H9 (cell line): ENCODE measurements at regions not wholly inside any gene's neighbourhood (a gene's known extent, or its start where the extent isn't known, plus 50 kb on each side); places are given as distances from the start of the nearest gene placed in this dataset.

Experiments used
- DNase-seq: peaks from one replicate; pipeline ENCODE4 v3.0.0-alpha.2; 2017
- H2AFZ ChIP-seq: one replicate; pipeline ENCODE4 v1.6.1; 2013; ENCODE audit warnings: mild to moderate bottlenecking, low read length, control low read depth, moderate library complexity
- H2AK5ac ChIP-seq: 2 replicates; pipeline ENCODE4 v1.6.1; 2013; ENCODE audit warnings: low read length, control low read depth, mixed read lengths; ENCODE audit not compliant: insufficient read length
- H2BK120ac ChIP-seq: one replicate; pipeline ENCODE4 v1.6.1; 2013; ENCODE audit warnings: low read depth, mild to moderate bottlenecking, low read length, control low read depth, inconsistent platforms; ENCODE audit not compliant: poor library complexity, severe bottlenecking
- H2BK12ac ChIP-seq: 2 replicates; pipeline ENCODE4 v1.6.1; 2013; ENCODE audit warnings: low read length, control low read depth, mixed read lengths, low read depth; ENCODE audit not compliant: insufficient read length
- H2BK15ac ChIP-seq: 2 replicates; pipeline ENCODE4 v1.6.1; 2013; ENCODE audit warnings: low read depth, low read length, control low read depth
- H2BK20ac ChIP-seq: one replicate; pipeline ENCODE4 v1.6.1; 2013; ENCODE audit warnings: low read depth, mild to moderate bottlenecking, low read length, control low read depth, inconsistent platforms; ENCODE audit not compliant: poor library complexity, severe bottlenecking
- H2BK5ac ChIP-seq: 2 replicates; pipeline ENCODE4 v1.6.1; 2013; ENCODE audit warnings: low read length, control low read depth, mixed read lengths; ENCODE audit not compliant: insufficient read length
- H3K14ac ChIP-seq: 2 replicates; pipeline ENCODE4 v1.6.1; 2013; ENCODE audit warnings: low read length, control low read depth; ENCODE audit not compliant: insufficient read depth
- H3K18ac ChIP-seq: 2 replicates; pipeline ENCODE4 v1.6.1; 2013; ENCODE audit warnings: low read depth, mild to moderate bottlenecking, mixed read lengths, low read length, control low read depth; ENCODE audit not compliant: insufficient read length
- H3K23ac ChIP-seq: 2 replicates; pipeline ENCODE4 v1.6.1; 2013; ENCODE audit warnings: low read length, control low read depth, mixed read lengths, low read depth; ENCODE audit not compliant: insufficient read length
- H3K23me2 ChIP-seq: 2 replicates; pipeline ENCODE4 v1.6.1; 2013; ENCODE audit warnings: low read depth, mild to moderate bottlenecking, mixed read lengths, low read length, control low read depth; ENCODE audit not compliant: insufficient read length, poor library complexity, severe bottlenecking
- H3K27ac ChIP-seq: 2 replicates; pipeline ENCODE4 v1.5.1; 2013; ENCODE audit warnings: low read length, control low read depth, mixed read lengths, low read depth; ENCODE audit not compliant: insufficient read length
- H3K27me3 ChIP-seq: 2 replicates; pipeline ENCODE4 v1.6.1; 2013; ENCODE audit warnings: low read length, control low read depth, inconsistent platforms; ENCODE audit not compliant: insufficient read depth
- H3K4ac ChIP-seq: 2 replicates; pipeline ENCODE4 v1.6.1; 2013; ENCODE audit warnings: low read depth, mild to moderate bottlenecking, control low read depth, inconsistent platforms, low read length, moderate library complexity
- H3K4me1 ChIP-seq: 2 replicates; pipeline ENCODE4 v1.6.1; 2013; ENCODE audit warnings: low read length, control low read depth, inconsistent platforms; ENCODE audit not compliant: insufficient read depth
- H3K4me2 ChIP-seq: 2 replicates; pipeline ENCODE4 v1.6.1; 2013; ENCODE audit warnings: low read length, control low read depth, mixed read lengths; ENCODE audit not compliant: insufficient read length, insufficient read depth
- H3K56ac ChIP-seq: 2 replicates; pipeline ENCODE4 v1.6.1; 2013; ENCODE audit warnings: low read depth, mild to moderate bottlenecking, mixed read lengths, low read length, control low read depth; ENCODE audit not compliant: insufficient read length
- H3K79me1 ChIP-seq: 2 replicates; pipeline ENCODE4 v1.6.1; 2013; ENCODE audit warnings: low read depth, mild to moderate bottlenecking, moderate library complexity, low read length, control low read depth, inconsistent platforms; ENCODE audit not compliant: insufficient read depth, poor library complexity, severe bottlenecking
- H3K79me2 ChIP-seq: 2 replicates; pipeline ENCODE4 v1.6.1; 2013; ENCODE audit warnings: low read length, control low read depth, inconsistent platforms; ENCODE audit not compliant: insufficient read depth
- H3K9ac ChIP-seq: 2 replicates; pipeline ENCODE4 v1.6.1; 2013; ENCODE audit warnings: low read length, control low read depth, mixed read lengths; ENCODE audit not compliant: insufficient read length; ENCODE audit errors: extremely low read depth
- H3K9me3 ChIP-seq: one replicate; pipeline ENCODE4 v1.6.1; 2013; ENCODE audit warnings: low read depth, low read length, inconsistent platforms; ENCODE audit not compliant: control insufficient read depth
- H3T11ph ChIP-seq: one replicate; pipeline ENCODE4 v1.6.1; 2013; ENCODE audit warnings: mild to moderate bottlenecking, low read length, control low read depth, inconsistent platforms
- H4K20me1 ChIP-seq: one replicate; pipeline ENCODE4 v1.6.1; 2013; ENCODE audit not compliant: control insufficient read depth, insufficient read length, insufficient read depth
- H4K5ac ChIP-seq: 2 replicates; pipeline ENCODE4 v1.6.1; 2013; ENCODE audit warnings: low read depth, mild to moderate bottlenecking, mixed read lengths, low read length, control low read depth; ENCODE audit not compliant: insufficient read length
- H4K8ac ChIP-seq: replicated peaks from 2 replicates; pipeline ENCODE4 v1.6.1; 2013; ENCODE audit warnings: low read length, control low read depth, mixed read lengths, low read depth; ENCODE audit not compliant: insufficient read length
- H4K91ac ChIP-seq: 2 replicates; pipeline ENCODE4 v1.6.1; 2013; ENCODE audit warnings: low read depth, mild to moderate bottlenecking, moderate library complexity, mixed read lengths, low read length, control low read depth; ENCODE audit not compliant: insufficient read length
- H3K27ac Mint-ChIP-seq, 3 experiments: 2 replicates in 2 of 3; 3 replicates in 1 of 3; pipeline ENCODE4 v1.8.0; 2020 to 2021; ENCODE audit warnings: mixed read lengths in 3 of 3, mild to moderate bottlenecking in 1 of 3, moderate library complexity in 1 of 3
- H3K27me3 Mint-ChIP-seq: 2 replicates; pipeline ENCODE4 v1.8.0; 2021; ENCODE audit warnings: low read depth, mild to moderate bottlenecking, moderate library complexity, mixed read lengths
- H3K36me3 Mint-ChIP-seq, 3 experiments: 2 replicates in 2 of 3; 3 replicates in 1 of 3; pipeline ENCODE4 v1.8.0; 2020 to 2021; ENCODE audit warnings: low read depth in 3 of 3, mixed read lengths in 3 of 3; ENCODE audit not compliant: insufficient read depth in 1 of 3
- H3K4me1 Mint-ChIP-seq, 2 experiments: 2 replicates each; pipeline ENCODE4 v1.8.0; 2020; ENCODE audit warnings: mixed read lengths in 2 of 2
- H3K4me3 Mint-ChIP-seq, 2 experiments: 2 replicates in 1 of 2; 3 replicates in 1 of 2; pipeline ENCODE4 v1.8.0; 2020 to 2021; ENCODE audit warnings: mild to moderate bottlenecking in 2 of 2, mixed read lengths in 2 of 2, moderate library complexity in 1 of 2
- H3K9me3 Mint-ChIP-seq, 2 experiments: 2 replicates in 1 of 2; 3 replicates in 1 of 2; pipeline ENCODE4 v1.8.0; 2020; ENCODE audit warnings: mild to moderate bottlenecking in 2 of 2, mixed read lengths in 2 of 2, moderate library complexity in 1 of 2
- CTCF ChIP-seq: fragments of 200-600 bp; sonication (generic); conservative IDR thresholded peaks from 3 replicates; pipeline ENCODE4 v1.8.0; 2021; ENCODE audit warnings: antibody characterized with exemption, mild to moderate bottlenecking
- WGBS: extraction: QIAGEN DNeasy Blood & Tissue Kit; methylation state at CpG from one replicate; pipeline ENCODE4 v1.1.7; 2013; ENCODE audit warnings: missing lambda C conversion rate, low lambda C conversion rate, mixed read lengths; ENCODE audit not compliant: insufficient read length; ENCODE audit errors: extremely low coverage; 5-methylcytosine and 5-hydroxymethylcytosine counted together

GRCh38 chr20:52864916-52865605, 107.1 kb upstream of the TSHZ2 start:
- Histone ChIP-seq H4K20me1 (no peaks in the 10 kb centered on the region), H3K56ac (no peak overlapping the region), H3K27ac (no peak overlapping the region), H2BK15ac (no peak overlapping the region), H4K91ac (no peak overlapping the region), H2BK12ac (no peak overlapping the region), H3K23me2 (no peaks in the 10 kb centered on the region), H2AFZ (no peak overlapping the region), H2AK5ac (no peak overlapping the region), H4K8ac (no peak overlapping the region), H3K79me2 (no peaks in the 10 kb centered on the region), H2BK5ac (no peak overlapping the region), H3K4me1 (no peaks in the 10 kb centered on the region), H3K4me2 (no peak overlapping the region), H3K18ac (no peak overlapping the region), H3K23ac (no peak overlapping the region), H3T11ph (no peak overlapping the region), H3K27me3 (no peaks in the 10 kb centered on the region), H3K79me1 (no peaks in the 10 kb centered on the region), H3K9ac (no peak overlapping the region), H4K5ac (no peak overlapping the region), H3K9me3 (no peaks in the 10 kb centered on the region), H2BK120ac (no peak overlapping the region), H3K4ac (no peak overlapping the region), H3K14ac (no peak overlapping the region), H2BK20ac (no peak overlapping the region)
- no peak overlapping the region for H3K27ac Mint-ChIP-seq
- no peak overlapping the region for H3K4me3 Mint-ChIP-seq
- H3K4me1 Mint-ChIP-seq, result no peaks in the 10 kb centered on the region
- no CpG with 5 or more reads among the region's 6 CpGs for WGBS
- H3K9me3 Mint-ChIP-seq, result peaks cover 0 to 3% of the 10 kb centered on the region in 2 experiments; a peak in 1 of 5 replicates
- DNase-seq, result no peak
- no peak for TF ChIP-seq CTCF
- H3K27me3 Mint-ChIP-seq, result no peaks in the 10 kb centered on the region; the same call in none of the 2 replicates
- H3K36me3 Mint-ChIP-seq, result no peaks in the 10 kb centered on the region; a peak in 1 of 7 replicates
